Hepatocyte (in vitro differentiated cells): ENCODE measurements at regions not wholly inside any gene's neighbourhood (a gene's known extent, or its start where the extent isn't known, plus 50 kb on each side); places are given as distances from the start of the nearest gene placed in this dataset.

ENCODE experiments used
- DNase-seq: peaks from one replicate; pipeline ENCODE4 v3.0.0-alpha.2; 2016; ENCODE audit warnings: low spot score
- H2AFZ ChIP-seq: fragments of 200-600 bp; sonication (generic); 2 replicates; pipeline ENCODE4 v1.6.0; 2016; ENCODE audit warnings: antibody characterized with exemption, mild to moderate bottlenecking
- H3K27ac ChIP-seq: fragments of 200-600 bp; sonication (generic); 2 replicates; pipeline ENCODE4 v1.5.1; 2016; ENCODE audit warnings: mild to moderate bottlenecking
- H3K27me3 ChIP-seq: fragments of 200-600 bp; sonication (generic); 2 replicates; pipeline ENCODE4 v1.6.1; 2016
- H3K36me3 ChIP-seq: fragments of 200-600 bp; sonication (generic); replicated peaks from 2 replicates; pipeline ENCODE4 v1.5.1; 2016; ENCODE audit warnings: low read depth; ENCODE audit not compliant: insufficient read depth
- H3K4me1 ChIP-seq: fragments of 200-600 bp; sonication (generic); 2 replicates; pipeline ENCODE4 v1.5.1; 2016; ENCODE audit warnings: mild to moderate bottlenecking, moderate library complexity; ENCODE audit not compliant: insufficient read depth
- H3K4me2 ChIP-seq: fragments of 200-600 bp; sonication (generic); 2 replicates; pipeline ENCODE4 v1.6.0; 2016
- H3K4me3 ChIP-seq: fragments of 200-600 bp; sonication (generic); 2 replicates; pipeline ENCODE4 v1.5.1; 2016; ENCODE audit warnings: mild to moderate bottlenecking
- H3K79me2 ChIP-seq: fragments of 200-600 bp; sonication (generic); 2 replicates; pipeline ENCODE4 v1.6.0; 2017; ENCODE audit warnings: mild to moderate bottlenecking
- H3K9me2 ChIP-seq: fragments of 200-600 bp; sonication (generic); replicated peaks from 2 replicates; pipeline ENCODE4 v1.6.0; 2017; ENCODE audit warnings: mild to moderate bottlenecking; ENCODE audit not compliant: insufficient read depth
- H3K9me3 ChIP-seq: fragments of 200-600 bp; sonication (generic); 2 replicates; pipeline ENCODE4 v1.5.1; 2016; ENCODE audit warnings: low read depth, mild to moderate bottlenecking
- H4K20me1 ChIP-seq: fragments of 200-600 bp; sonication (generic); 2 replicates; pipeline ENCODE4 v1.6.0; 2016; ENCODE audit warnings: mild to moderate bottlenecking; ENCODE audit not compliant: insufficient read depth, poor library complexity, severe bottlenecking
- EZH2 ChIP-seq: fragments of 200-600 bp; sonication (generic); IDR thresholded peaks from 2 replicates; pipeline ENCODE4 v1.6.1; 2016; ENCODE audit warnings: antibody characterized with exemption, mild to moderate bottlenecking, borderline replicate concordance
- EZH2phosphoT487 ChIP-seq: fragments of 200-600 bp; sonication (generic); IDR thresholded peaks from one replicate; pipeline ENCODE4 v1.6.1; 2018; ENCODE audit warnings: antibody characterized with exemption, mild to moderate bottlenecking, low read depth, moderate library complexity; ENCODE audit not compliant: unreplicated experiment, severe bottlenecking
- WGBS: methylation state at CpG from one replicate; pipeline ENCODE4 v1.1.6; 2016; ENCODE audit warnings: low lambda C conversion rate; ENCODE audit errors: missing lambda C conversion rate; 5-methylcytosine and 5-hydroxymethylcytosine counted together
- TF ChIP-seq, protein P1 (sequence below): fragments of 200-600 bp; sonication (generic); IDR thresholded peaks from 2 replicates; pipeline ENCODE4 v1.5.1; 2016; ENCODE audit warnings: antibody characterized with exemption, mild to moderate bottlenecking; ENCODE audit not compliant: poor library complexity

GRCh38 chr2:14270036-14270582 is 362.4 kb upstream of the LRATD1 start:
- Histone ChIP-seq H3K27me3 (no peaks in the 10 kb centered on the region), H3K4me3 (no peak overlapping the region), H3K4me2 (no peak overlapping the region), H3K27ac (no peak overlapping the region), H3K36me3 (no peaks in the 10 kb centered on the region), H3K79me2 (no peaks in the 10 kb centered on the region), H2AFZ (no peak overlapping the region), H3K9me3 (no peaks in the 10 kb centered on the region), H3K4me1 (no peaks in the 10 kb centered on the region), H4K20me1 (no peaks in the 10 kb centered on the region), H3K9me2 (no peaks in the 10 kb centered on the region)
- DNase-seq, result no peak
- TF ChIP-seq EZH2phosphoT487 (no peak), EZH2 (no peak)
- TF ChIP-seq, protein P1, sequence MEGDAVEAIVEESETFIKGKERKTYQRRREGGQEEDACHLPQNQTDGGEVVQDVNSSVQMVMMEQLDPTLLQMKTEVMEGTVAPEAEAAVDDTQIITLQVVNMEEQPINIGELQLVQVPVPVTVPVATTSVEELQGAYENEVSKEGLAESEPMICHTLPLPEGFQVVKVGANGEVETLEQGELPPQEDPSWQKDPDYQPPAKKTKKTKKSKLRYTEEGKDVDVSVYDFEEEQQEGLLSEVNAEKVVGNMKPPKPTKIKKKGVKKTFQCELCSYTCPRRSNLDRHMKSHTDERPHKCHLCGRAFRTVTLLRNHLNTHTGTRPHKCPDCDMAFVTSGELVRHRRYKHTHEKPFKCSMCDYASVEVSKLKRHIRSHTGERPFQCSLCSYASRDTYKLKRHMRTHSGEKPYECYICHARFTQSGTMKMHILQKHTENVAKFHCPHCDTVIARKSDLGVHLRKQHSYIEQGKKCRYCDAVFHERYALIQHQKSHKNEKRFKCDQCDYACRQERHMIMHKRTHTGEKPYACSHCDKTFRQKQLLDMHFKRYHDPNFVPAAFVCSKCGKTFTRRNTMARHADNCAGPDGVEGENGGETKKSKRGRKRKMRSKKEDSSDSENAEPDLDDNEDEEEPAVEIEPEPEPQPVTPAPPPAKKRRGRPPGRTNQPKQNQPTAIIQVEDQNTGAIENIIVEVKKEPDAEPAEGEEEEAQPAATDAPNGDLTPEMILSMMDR, result no peak
- WGBS, result 49% methylated on average over 5 of the region's 5 CpGs

DNA sequence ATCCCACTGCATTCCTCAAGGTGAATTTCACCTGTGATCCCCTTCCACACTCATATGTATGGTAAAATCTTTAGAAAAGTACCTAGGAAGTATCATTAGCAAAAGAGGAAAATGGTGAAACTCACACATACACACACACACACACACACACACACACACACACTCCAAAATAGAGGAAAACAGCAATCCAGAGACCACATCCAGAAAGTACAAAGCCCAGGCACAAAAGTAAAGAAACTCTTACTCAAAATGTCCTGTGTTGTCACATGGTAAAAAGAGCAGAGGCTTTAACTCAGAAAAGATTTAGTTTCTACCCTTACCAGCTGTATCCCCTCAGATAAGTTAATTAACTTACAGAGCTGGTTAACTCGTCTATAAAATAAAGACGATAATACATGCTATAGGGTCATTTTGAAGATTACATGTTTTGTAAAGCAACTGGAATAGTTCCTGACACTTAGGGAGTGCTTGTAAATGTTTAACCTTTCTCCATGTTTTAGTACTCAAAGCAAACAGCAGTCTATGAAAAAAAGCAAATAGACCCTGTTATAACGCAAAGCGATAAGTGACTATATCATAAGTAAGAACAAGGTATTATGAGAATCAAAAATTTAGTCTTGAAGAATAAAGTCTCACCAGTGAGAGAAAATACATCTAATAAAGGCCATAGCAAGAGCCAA is 360.0 kb upstream of the LRATD1 start:
- no peak overlapping the region for H2AFZ ChIP-seq
- no peaks in the 10 kb centered on the region for H3K27me3 ChIP-seq
- DNase-seq, result no peak
- H3K9me3 ChIP-seq, result no peaks in the 10 kb centered on the region
- no peaks in the 10 kb centered on the region for H3K9me2 ChIP-seq
- peak overlapping the region; percentile 55 for H3K27ac ChIP-seq
- H3K4me1 ChIP-seq, result no peaks in the 10 kb centered on the region
- TF ChIP-seq, protein P1, result no peak
- no peak for TF ChIP-seq EZH2
- no peak for TF ChIP-seq EZH2phosphoT487
- WGBS, result 64% methylated on average over 4 of the region's 4 CpGs
- H3K4me3 ChIP-seq, result no peak overlapping the region
- H3K36me3 ChIP-seq, result no peaks in the 10 kb centered on the region
- H3K4me2 ChIP-seq, result no peak overlapping the region
- H3K79me2 ChIP-seq, result no peaks in the 10 kb centered on the region
- no peaks in the 10 kb centered on the region for H4K20me1 ChIP-seq

GRCh38 chr2:14273650-14274049 is 358.9 kb upstream of the LRATD1 start:
- Histone ChIP-seq H3K4me1 (no peaks in the 10 kb centered on the region), H3K27ac (no peak overlapping the region), H3K4me3 (no peak overlapping the region), H3K4me2 (no peak overlapping the region), H4K20me1 (no peaks in the 10 kb centered on the region), H2AFZ (no peak overlapping the region), H3K27me3 (no peaks in the 10 kb centered on the region), H3K9me2 (no peaks in the 10 kb centered on the region), H3K36me3 (no peaks in the 10 kb centered on the region), H3K9me3 (no peaks in the 10 kb centered on the region), H3K79me2 (no peaks in the 10 kb centered on the region)
- WGBS, result 80% methylated on average over 1 of the region's 1 CpG
- no peak for DNase-seq
- no peak for TF ChIP-seq EZH2phosphoT487
- TF ChIP-seq, protein P1, result no peak
- no peak for TF ChIP-seq EZH2
